Dedifferentiated amniotic fluid mesenchymal stem cell (primary cell): ENCODE measurements at regions not wholly inside any gene's neighbourhood (a gene's known extent, or its start where the extent isn't known, plus 50 kb on each side); places are given as distances from the start of the nearest gene placed in this dataset.

ENCODE experiments used
- DNase-seq: peaks from one replicate; pipeline ENCODE4 v3.0.0-alpha.2; 2016; ENCODE audit errors: extremely low spot score

DNA sequence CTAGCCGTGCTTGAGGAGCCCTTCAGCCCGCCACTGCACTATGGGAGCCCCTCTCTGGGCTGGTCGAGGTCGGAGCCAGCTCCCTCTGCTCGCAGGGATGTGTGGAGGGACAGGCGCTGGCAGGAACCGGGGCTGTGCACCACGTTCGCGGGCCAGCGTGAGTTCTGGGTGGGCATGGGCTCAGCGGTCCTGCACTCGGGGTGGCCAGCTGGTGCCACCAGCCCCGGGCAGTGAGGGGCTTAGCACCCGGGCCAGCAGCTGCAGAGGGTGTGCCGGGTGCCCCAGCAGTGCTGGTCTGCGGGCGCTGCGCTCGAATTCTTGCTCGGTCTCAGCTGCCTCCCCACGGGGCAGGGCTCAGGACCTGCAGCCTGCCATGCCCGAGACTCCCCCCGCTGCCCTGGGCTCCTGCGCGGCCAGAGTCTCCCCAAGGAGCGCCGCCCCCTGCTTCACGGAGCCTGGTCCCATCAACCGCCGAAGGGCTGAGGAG lies 90.8 kb upstream of the NRG3 start:
- no peak for DNase-seq

DNA sequence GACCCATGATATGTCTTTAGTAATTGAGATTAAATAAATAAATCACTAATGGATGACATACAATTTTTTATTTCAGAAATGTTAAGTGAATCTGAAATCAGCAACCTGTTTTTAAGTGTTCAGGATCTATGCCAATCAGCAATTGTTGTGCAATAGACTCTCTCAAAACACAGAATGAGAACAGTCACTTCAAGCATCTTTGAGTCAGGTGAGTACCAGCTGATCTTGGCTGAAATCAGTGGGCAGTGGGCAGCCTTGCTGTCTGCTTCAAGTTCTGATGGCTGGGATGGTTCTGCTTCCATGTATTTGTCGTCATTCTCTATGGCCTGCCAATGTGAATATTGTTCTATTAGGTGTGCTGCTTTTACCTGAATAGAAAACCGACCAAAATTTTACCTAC lies 82.3 kb upstream of the NRG3 start:
- DNase-seq = no peak

DNA sequence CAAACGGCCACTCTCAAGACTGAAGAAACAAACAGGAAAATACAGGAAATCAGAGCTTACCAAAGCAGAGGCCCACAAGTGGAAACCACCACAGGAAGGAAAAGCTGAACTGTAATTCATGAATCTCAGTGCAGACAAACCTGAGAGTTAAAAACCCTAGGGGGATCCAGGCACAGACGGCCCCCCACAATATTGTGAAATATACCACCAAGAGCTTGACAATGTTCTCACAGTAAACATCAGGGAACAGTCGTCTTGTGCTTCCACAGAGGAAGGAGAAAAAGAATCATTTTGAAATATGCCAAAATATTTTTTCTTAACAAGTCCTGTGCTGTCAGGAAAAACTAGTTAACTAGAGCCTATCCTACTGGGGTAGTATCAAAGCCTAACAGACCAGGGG lies 68.2 kb upstream of the NRG3 start:
- DNase-seq = no peak

DNA sequence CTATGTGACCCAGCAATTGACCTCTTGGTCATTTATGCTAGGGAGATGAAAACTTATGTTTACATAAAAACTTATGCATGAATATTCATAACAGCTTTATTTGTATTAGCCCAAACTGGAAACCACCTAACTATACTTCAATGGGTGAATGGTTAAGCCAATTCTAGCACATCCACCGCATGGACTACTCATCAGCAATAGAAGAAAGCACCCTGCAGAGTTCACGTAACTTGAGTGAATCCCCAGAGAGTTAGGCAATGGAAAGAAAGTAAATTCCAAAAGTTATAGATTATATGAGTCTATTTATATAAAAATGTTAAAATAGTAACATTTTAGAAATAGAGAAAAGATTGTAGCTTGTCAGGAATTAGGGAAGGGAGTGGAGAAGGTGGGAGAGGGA lies 60.2 kb upstream of the NRG3 start:
- DNase-seq = no peak

DNA sequence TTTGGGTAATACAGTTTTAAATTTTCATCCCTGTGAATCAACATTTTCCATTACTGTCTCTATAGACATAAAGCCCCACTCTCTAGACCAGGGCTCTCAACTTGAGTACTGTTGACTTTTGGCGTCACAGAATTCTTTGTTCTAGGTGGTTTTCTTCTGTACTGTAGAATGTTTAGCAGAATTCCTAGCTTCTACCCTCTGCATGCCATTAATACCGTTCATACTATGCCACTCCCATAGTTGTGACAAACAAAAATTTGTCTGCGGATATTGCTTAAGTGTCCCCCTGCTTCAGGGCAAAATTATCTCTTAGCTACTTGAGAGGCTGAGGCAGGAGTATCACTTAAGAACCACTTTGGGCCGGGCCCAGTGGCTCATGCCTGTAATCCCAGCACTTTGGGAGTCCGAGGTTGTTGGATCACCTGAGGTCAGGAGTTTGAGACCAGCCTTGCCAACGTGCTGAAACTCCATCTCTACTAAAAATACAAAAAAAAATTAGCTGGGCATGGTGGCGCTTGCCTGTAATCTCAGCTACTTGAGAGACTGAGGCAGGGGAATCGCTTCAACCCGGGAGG lies 57.3 kb upstream of the NRG3 start:
- no peak for DNase-seq

DNA sequence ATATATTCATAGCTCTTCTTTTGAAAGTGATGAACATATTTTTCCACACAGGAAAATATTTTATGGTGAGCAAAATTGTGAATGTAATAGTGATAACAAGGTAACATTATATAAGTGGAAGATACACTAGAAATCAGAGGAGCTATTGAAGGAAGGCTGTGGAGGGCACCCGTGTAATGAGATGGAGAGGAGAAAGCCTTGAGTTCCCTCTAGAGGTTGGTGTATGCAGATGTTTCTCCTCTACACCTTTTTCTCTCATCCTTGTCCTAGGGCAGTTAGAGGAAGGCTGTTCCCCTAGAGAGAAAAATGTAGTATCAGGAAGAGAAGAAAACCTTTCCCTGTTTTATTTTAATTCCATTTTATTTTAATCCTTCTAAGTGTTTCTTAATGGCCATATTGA lies 54.6 kb upstream of the NRG3 start:
- DNase-seq = no peak
